ENCODE measurements at regions not wholly inside any gene's neighbourhood (a gene's known extent, or its start where the extent isn't known, plus 50 kb on each side); places are given as distances from the start of the nearest gene placed in this dataset.

GRCh38 chr2:129775952-129776653 is 203.4 kb upstream of the RAB6C start:
- DNase-seq, result no peak

- DNase-seq, result no peak
Measured at GRCh38 chr2:129777146-129777545, 202.3 kb upstream of the RAB6C start.

- DNase-seq, result no peak
Measured at GRCh38 chr2:129777762-129778583, 201.5 kb upstream of the RAB6C start.

GRCh38 chr2:129778584-129778877 is 200.9 kb upstream of the RAB6C start:
- no peak for DNase-seq

GRCh38 chr2:129779783-129780182 is 199.7 kb upstream of the RAB6C start:
- DNase-seq, result no peak

GRCh38 chr2:129780316-129781270 is 198.9 kb upstream of the RAB6C start:
- no peak for DNase-seq

GRCh38 chr2:129781749-129782632 is 197.5 kb upstream of the RAB6C start:
- DNase-seq, result no peak

- no peak for DNase-seq
Measured at GRCh38 chr2:129782633-129782990, 196.9 kb upstream of the RAB6C start.

GRCh38 chr2:129784486-129784885 is 195.0 kb upstream of the RAB6C start:
- DNase-seq, result no peak

GRCh38 chr2:129791712-129792111 is 187.8 kb upstream of the RAB6C start:
- DNase-seq, result no peak

GRCh38 chr2:129793431-129793902 is 186.0 kb upstream of the RAB6C start:
- DNase-seq, result no peak

GRCh38 chr2:129794116-129794515 is 185.3 kb upstream of the RAB6C start:
- DNase-seq, result no peak

- DNase-seq, result no peak
Measured at GRCh38 chr2:129794540-129794939, 184.9 kb upstream of the RAB6C start.

- no peak for DNase-seq
Measured at GRCh38 chr2:129796225-129796624, 183.2 kb upstream of the RAB6C start.

GRCh38 chr2:129796801-129797488 is 182.5 kb upstream of the RAB6C start:
- no peak for DNase-seq

- DNase-seq, result no peak
Measured at GRCh38 chr2:129797489-129798300, 181.8 kb upstream of the RAB6C start.

GRCh38 chr2:129798301-129798581 is 181.2 kb upstream of the RAB6C start:
- DNase-seq, result no peak

GRCh38 chr2:129798626-129799025 is 180.8 kb upstream of the RAB6C start:
- no peak for DNase-seq

GRCh38 chr2:129799036-129799958 is 180.2 kb upstream of the RAB6C start:
- DNase-seq, result no peak

GRCh38 chr2:129800285-129800684 is 179.2 kb upstream of the RAB6C start:
- DNase-seq, result no peak

Data from activated CD4-positive, alpha-beta T cell treated with anti-CD3 and anti-CD28 coated beads, Interleukin-2, amount 50 U/mL, for 1 hour (primary cell).